Lung (tissue), 11 donors: ENCODE measurements at regions not wholly inside any gene's neighbourhood (a gene's known extent, or its start where the extent isn't known, plus 50 kb on each side); places are given as distances from the start of the nearest gene placed in this dataset.

Source experiments
- ATAC-seq: fragments of 200-7000 bp; cut with Tn5 transposase; one replicate; pipeline ENCODE4 v1.9.1; 2020; ENCODE audit warnings: moderate number of reproducible peaks; ENCODE audit not compliant: insufficient read depth, low FRiP score
- DNase-seq, 3 donors: peaks; one replicate each; pipeline ENCODE4 v3.0.0-alpha.2; 2013 to 2017
- H3K27ac ChIP-seq, 2 donors: one replicate each; pipeline ENCODE4 v1.5.1; 2013; ENCODE audit warnings: mild to moderate bottlenecking in 2 of 2, moderate library complexity in 2 of 2, control low read depth in 1 of 2, inconsistent platforms in 1 of 2, low read depth in 1 of 2, low read length in 1 of 2
- H3K27me3 ChIP-seq, 3 donors: one replicate each; pipeline ENCODE4 v1.5.1; 2013; ENCODE audit warnings: low read length in 2 of 3; ENCODE audit not compliant: control insufficient read depth in 3 of 3, insufficient read depth in 3 of 3
- H3K36me3 ChIP-seq, 4 donors: one replicate each; pipeline ENCODE4 v1.5.1; 2013; ENCODE audit warnings: low read length in 4 of 4, mild to moderate bottlenecking in 1 of 4, moderate library complexity in 1 of 4; ENCODE audit not compliant: control insufficient read depth in 4 of 4, insufficient read depth in 4 of 4
- H3K4me1 ChIP-seq, 5 donors: one replicate each; pipeline ENCODE4 v1.5.1; 2013; ENCODE audit warnings: low read length in 5 of 5, mild to moderate bottlenecking in 2 of 5, moderate library complexity in 1 of 5; ENCODE audit not compliant: control insufficient read depth in 5 of 5, insufficient read depth in 5 of 5
- H3K4me3 ChIP-seq: one replicate; pipeline ENCODE4 v1.5.1; 2013; ENCODE audit warnings: mild to moderate bottlenecking, control low read depth, moderate library complexity
- H3K9ac ChIP-seq, 2 donors: one replicate each; pipeline ENCODE4 v1.5.1; 2013; ENCODE audit warnings: low read length in 2 of 2, control low read depth in 1 of 2; ENCODE audit not compliant: insufficient read depth in 1 of 2
- H3K9me3 ChIP-seq, 4 donors: one replicate each; pipeline ENCODE4 v1.5.1; 2013; ENCODE audit warnings: low read length in 3 of 4, mild to moderate bottlenecking in 1 of 4, moderate library complexity in 1 of 4; ENCODE audit not compliant: control insufficient read depth in 4 of 4, insufficient read depth in 3 of 4
- CTCF ChIP-seq: IDR thresholded peaks from 2 replicates; pipeline ENCODE4 v1.5.1; 2012; ENCODE audit warnings: mild to moderate bottlenecking; ENCODE audit errors: control extremely low read depth, extremely low read depth
- WGBS, 2 donors: extraction: QIAGEN DNeasy Blood & Tissue Kit; methylation state at CpG; one replicate each; pipeline ENCODE4 v1.1.7; 2013; 5-methylcytosine and 5-hydroxymethylcytosine counted together
- donor health status: control.
- donor health status: control.
- donor health status: Bipolar disorder and iron deficiency.
- donor health status: healthy.
- donor health status: DM: yes; HTN: yes; CAD: no.

DNA sequence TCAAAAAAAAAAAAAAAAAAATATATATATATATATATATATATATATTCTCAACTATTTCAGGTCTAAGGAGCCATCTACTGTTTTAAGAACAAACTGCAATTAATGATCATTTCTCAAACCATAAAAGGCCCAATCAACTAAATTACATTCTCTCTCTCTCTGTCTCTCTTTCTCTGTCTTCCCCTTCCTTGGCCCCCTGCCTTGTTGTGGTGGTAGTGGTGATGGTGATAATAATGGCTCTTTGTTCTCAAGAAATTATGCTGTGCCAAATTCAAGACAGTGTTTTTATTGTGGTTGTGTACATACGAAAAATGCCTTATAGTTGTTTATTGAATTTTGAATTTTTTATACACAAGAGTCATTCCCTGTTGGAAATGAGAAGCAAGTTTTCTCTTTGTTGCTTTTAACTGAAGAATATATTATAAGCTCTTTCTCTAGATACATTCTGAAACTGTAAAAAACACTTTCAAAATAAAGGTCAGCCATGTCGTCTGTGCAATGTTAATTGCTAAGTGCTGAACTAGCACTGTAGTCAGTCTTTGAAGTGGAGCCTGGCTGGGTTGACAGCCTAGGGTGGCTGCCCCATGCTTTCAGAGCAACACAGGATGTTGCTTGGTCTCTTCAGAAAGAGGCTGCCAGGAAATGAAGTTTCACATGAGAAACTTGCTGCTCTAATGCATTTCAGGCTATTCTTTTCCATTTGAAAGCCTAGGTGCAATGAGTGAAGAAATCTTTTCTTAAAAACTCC, 96.0 kb downstream of the HINT1 start:
- Histone ChIP-seq H3K9ac (no peak overlapping the region), H3K4me1 (no peaks in the 10 kb centered on the region), H3K27me3 (no peaks in the 10 kb centered on the region), H3K36me3 (no peaks in the 10 kb centered on the region), H3K4me3 (no peak overlapping the region), H3K27ac (no peak overlapping the region), H3K9me3 (peaks cover 0 to 10% (median 2%) of the 10 kb centered on the region in 4 donors)
- TF ChIP-seq CTCF, result no peak
- peak in 1 of 3 donors; percentile 41 for DNase-seq
- ATAC-seq, result no peak
- 57 to 61% methylated on average over 2 of the region's 2 CpGs for WGBS, 2 donors

- H3K9ac ChIP-seq, result no peak overlapping the region
- peaks cover 0 to 10% (median 2%) of the 10 kb centered on the region in 4 donors for H3K9me3 ChIP-seq
- no peak for TF ChIP-seq CTCF
- no peaks in the 10 kb centered on the region for H3K36me3 ChIP-seq
- no peak overlapping the region for H3K4me3 ChIP-seq
- H3K27ac ChIP-seq, result no peak overlapping the region
- ATAC-seq, result no peak
- WGBS, 2 donors, result 56 to 78% methylated on average over 3 of the region's 3 CpGs
- H3K27me3 ChIP-seq, result no peaks in the 10 kb centered on the region
- H3K4me1 ChIP-seq, result no peaks in the 10 kb centered on the region
- no peak for DNase-seq
Measured at GRCh38 chr5:131068076-131068475, 97.0 kb downstream of the HINT1 start.

DNA sequence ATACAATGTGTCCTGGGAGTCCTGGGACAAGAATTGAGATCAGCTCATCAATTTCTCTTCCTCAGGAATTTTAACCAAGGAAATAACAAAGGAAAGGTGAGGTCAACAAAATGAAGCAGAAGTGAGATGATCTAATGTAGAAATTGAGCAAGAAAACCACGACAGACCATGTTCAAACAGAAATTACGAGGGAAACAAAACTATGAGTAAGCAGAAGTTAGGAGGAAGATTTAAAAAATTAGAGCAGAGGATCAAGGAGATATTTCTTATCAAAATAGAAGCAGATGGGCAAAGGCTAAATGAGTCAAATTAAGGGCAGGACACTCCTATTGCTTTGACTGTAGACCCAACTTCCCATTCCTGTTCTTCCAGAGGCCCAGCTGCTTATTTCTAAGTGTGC, 97.4 kb downstream of the HINT1 start:
- no peak overlapping the region for H3K27ac ChIP-seq
- 28 to 47% methylated on average over 2 of the region's 2 CpGs for whole genome bisulfite sequencing, 2 donors

More for the DNA sequence above, 97.4 kb downstream of the HINT1 start:
- Histone ChIP-seq H3K9me3 (peaks cover 0 to 10% (median 2%) of the 10 kb centered on the region in 4 donors), H3K9ac (no peak overlapping the region), H3K27me3 (no peaks in the 10 kb centered on the region), H3K4me3 (no peak overlapping the region), H3K36me3 (no peaks in the 10 kb centered on the region), H3K4me1 (no peaks in the 10 kb centered on the region)
- no peak for TF ChIP-seq CTCF
- no peak for ATAC-seq
- DNase-seq, result no peak
